GM12891 (cell line): ENCODE measurements at regions not wholly inside any gene's neighbourhood (a gene's known extent, or its start where the extent isn't known, plus 50 kb on each side); places are given as distances from the start of the nearest gene placed in this dataset.

Source experiments
- POLR2AphosphoS5 ChIP-seq: IDR thresholded peaks from 2 replicates; pipeline ENCODE4 v1.6.1; 2011; ENCODE audit warnings: low read depth, low read length, control low read depth
- POU2F2 ChIP-seq: IDR thresholded peaks from 2 replicates; pipeline ENCODE4 v1.6.1; 2011; ENCODE audit warnings: low read depth, mild to moderate bottlenecking, control low read depth, low read length, moderate library complexity

DNA sequence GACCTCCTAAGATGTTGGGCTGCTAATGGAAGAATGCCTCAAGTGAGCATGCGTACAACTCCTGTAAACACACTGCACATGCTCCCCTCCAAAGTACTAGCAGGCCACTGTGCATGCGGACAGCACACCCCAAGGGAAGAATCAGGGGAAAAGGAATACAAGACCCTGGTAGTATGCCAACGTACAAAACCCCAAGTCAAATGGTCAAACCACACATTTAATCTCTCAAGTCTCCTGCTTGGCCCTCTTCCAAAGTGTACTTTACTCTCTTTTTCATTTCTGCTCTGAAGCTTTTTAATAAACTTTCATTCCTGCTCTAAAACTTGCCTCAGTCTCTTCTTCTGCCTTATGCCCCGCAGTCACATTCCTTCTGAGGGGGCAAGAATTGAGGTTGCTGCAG, 466.4 kb downstream of the DMRTA1 start:
- no peak for TF ChIP-seq POU2F2
- no peak for TF ChIP-seq POLR2AphosphoS5
